ENCODE measurements at regions not wholly inside any gene's neighbourhood (a gene's known extent, or its start where the extent isn't known, plus 50 kb on each side); places are given as distances from the start of the nearest gene placed in this dataset.

- Histone ChIP-seq H2BK12ac (ENCODE audit: low read depth, low read length) (no peak overlapping the region), H3K79me1 (ENCODE audit: low read depth, low read length) (no peaks in the 10 kb centered on the region), H3K4me2 (ENCODE audit: insufficient read depth in 1 of 2, low read depth in 2 of 2, low read length in 2 of 2) (no peak overlapping the region), H3K4me3 (ENCODE audit: extremely low read depth in 1 of 4, insufficient read depth in 2 of 4, low read depth in 3 of 4, low read length in 4 of 4) (no peak overlapping the region), H3K9me3 (ENCODE audit: insufficient read depth in 2 of 2, low read depth in 1 of 2, low read length in 1 of 2) (no peaks in the 10 kb centered on the region), H3K14ac (ENCODE audit: insufficient read length) (no peak overlapping the region), H3K23me2 (ENCODE audit: low read depth, low read length) (no peaks in the 10 kb centered on the region), H4K91ac (replicated peaks; ENCODE audit: insufficient read length, low read length) (no peak overlapping the region), H2BK5ac (ENCODE audit: low read depth, low read length) (no peak overlapping the region), H2AK5ac (ENCODE audit: low read depth, low read length) (no peak overlapping the region), H2AFZ (ENCODE audit: low read length) (no peak overlapping the region), H2BK120ac (replicated peaks; ENCODE audit: low read depth, low read length) (no peak overlapping the region), H3K56ac (replicated peaks; ENCODE audit: insufficient read length, low read depth, low read length) (no peak overlapping the region), H3K9ac (replicated peaks in 1 of 4; ENCODE audit: extremely low read depth in 1 of 4, low read depth in 3 of 4, low read length in 3 of 4) (no peak overlapping the region), H3K23ac (ENCODE audit: insufficient read length) (no peak overlapping the region), H3K18ac (ENCODE audit: extremely low read depth, low read length) (no peak overlapping the region), H2BK20ac (ENCODE audit: low read length) (no peak overlapping the region), H4K8ac (ENCODE audit: extremely low read depth, insufficient read depth, low read length) (no peak overlapping the region), H2BK15ac (ENCODE audit: low read length) (no peak overlapping the region), H3K79me2 (ENCODE audit: control insufficient read depth in 1 of 2, insufficient read depth in 2 of 2, low read length in 2 of 2) (no peaks in the 10 kb centered on the region), H3K27ac (ENCODE audit: low read depth, low read length) (no peak overlapping the region), H3K4me1 (replicated peaks in 1 of 4; ENCODE audit: control insufficient read depth in 3 of 4, insufficient read depth in 4 of 4, low read length in 3 of 4) (no peaks in the 10 kb centered on the region), H3K27me3 (replicated peaks in 1 of 4; ENCODE audit: control insufficient read depth in 3 of 4, extremely low read depth in 1 of 4, insufficient read depth in 3 of 4, low read length in 3 of 4) (no peaks in the 10 kb centered on the region), H3K4ac (replicated peaks; ENCODE audit: insufficient read length, low read depth, low read length) (no peak overlapping the region), H3K36me3 (ENCODE audit: control insufficient read depth in 2 of 4, insufficient read depth in 4 of 4, low read length in 3 of 4) (no peaks in the 10 kb centered on the region), H4K5ac (ENCODE audit: insufficient read length, low read depth, low read length) (no peak overlapping the region), H4K20me1 (replicated peaks in 1 of 2; ENCODE audit: control insufficient read depth in 1 of 2, insufficient read depth in 2 of 2, low read length in 2 of 2) (no peaks in the 10 kb centered on the region)
- FAIRE-seq (no peak), DNase-seq (ENCODE audit: low read depth in 1 of 2, low spot score in 2 of 2) (no peak)
- 97% methylated on average over 3 of the region's 3 CpGs; no CpG with 5 or more reads in 1 of the 2 experiments for WGBS, 2 experiments (ENCODE audit: extremely low coverage in 1 of 2, insufficient coverage in 1 of 2, insufficient read length in 1 of 2, insufficient replicate concordance in 2 of 2, low coverage in 1 of 2, low lambda C conversion rate in 2 of 2, missing lambda C conversion rate in 1 of 2)
- POLR2A ChIA-PET (ENCODE audit: partially characterized antibody), result no interaction called here
- no peak for TF ChIP-seq EP300 (IDR thresholded peaks at IDR 0.05; ENCODE audit: borderline replicate concordance in 1 of 2, low read depth in 2 of 2, low read length in 2 of 2)
- no peak for TF ChIP-seq SRF (IDR thresholded peaks at IDR 0.05; ENCODE audit: low read depth, low read length)
- no peak for TF ChIP-seq CREB1 (IDR thresholded peaks at IDR 0.05)
- no peak for TF ChIP-seq JUND (IDR thresholded peaks at IDR 0.05; ENCODE audit: low read length)
- TF ChIP-seq, protein P1, sequence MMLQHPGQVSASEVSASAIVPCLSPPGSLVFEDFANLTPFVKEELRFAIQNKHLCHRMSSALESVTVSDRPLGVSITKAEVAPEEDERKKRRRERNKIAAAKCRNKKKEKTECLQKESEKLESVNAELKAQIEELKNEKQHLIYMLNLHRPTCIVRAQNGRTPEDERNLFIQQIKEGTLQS (IDR thresholded peaks at IDR 0.05; ENCODE audit: insufficient read depth, low read depth, low read length), result no peak
- TF ChIP-seq, protein P2, sequence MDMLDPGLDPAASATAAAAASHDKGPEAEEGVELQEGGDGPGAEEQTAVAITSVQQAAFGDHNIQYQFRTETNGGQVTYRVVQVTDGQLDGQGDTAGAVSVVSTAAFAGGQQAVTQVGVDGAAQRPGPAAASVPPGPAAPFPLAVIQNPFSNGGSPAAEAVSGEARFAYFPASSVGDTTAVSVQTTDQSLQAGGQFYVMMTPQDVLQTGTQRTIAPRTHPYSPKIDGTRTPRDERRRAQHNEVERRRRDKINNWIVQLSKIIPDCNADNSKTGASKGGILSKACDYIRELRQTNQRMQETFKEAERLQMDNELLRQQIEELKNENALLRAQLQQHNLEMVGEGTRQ (IDR thresholded peaks at IDR 0.05; ENCODE audit: low read length), result no peak
- TF ChIP-seq CBX5 (IDR thresholded peaks at IDR 0.05; ENCODE audit: low read depth, low read length), result no peak
- no peak for TF ChIP-seq BACH1 (IDR thresholded peaks at IDR 0.05; ENCODE audit: low read length)
- TF ChIP-seq RBBP5 (IDR thresholded peaks at IDR 0.05; ENCODE audit: borderline replicate concordance, low read depth, low read length), result no peak
- no peak for TF ChIP-seq KDM5A (IDR thresholded peaks at IDR 0.05; ENCODE audit: low read length)
- no peak for TF ChIP-seq GABPA (IDR thresholded peaks at IDR 0.05; ENCODE audit: borderline replicate concordance, insufficient read depth, low read length)
- TF ChIP-seq YY1 (IDR thresholded peaks at IDR 0.05; ENCODE audit: low read depth, low read length), result no peak
- CTCF ChIA-PET (ENCODE audit: partially characterized antibody), result interaction anchor here (0.9 kb wide), 1 partner anchor 17 kb away, joined by 3 read pairs; no protein-coding TSS in a partner anchor
Measured at GRCh38 chr6:18963439-18963838, 576.3 kb downstream of the RNF144B start.

Measured in H1 (cell line).